ENCODE measurements at regions not wholly inside any gene's neighbourhood (a gene's known extent, or its start where the extent isn't known, plus 50 kb on each side); places are given as distances from the start of the nearest gene placed in this dataset.

- no peak overlapping the region for H3K27ac Mint-ChIP-seq (ENCODE audit: unreplicated experiment)
- no peak for TF ChIP-seq CTCF (IDR thresholded peaks at IDR 0.05)
- no peaks in the 10 kb centered on the region for H3K9me3 Mint-ChIP-seq (ENCODE audit: unreplicated experiment)
- no peaks in the 10 kb centered on the region for H3K27me3 Mint-ChIP-seq (ENCODE audit: unreplicated experiment)
- H3K4me1 Mint-ChIP-seq (ENCODE audit: unreplicated experiment), result peaks cover 5% of the 10 kb centered on the region
- no peak overlapping the region for H3K4me3 Mint-ChIP-seq (ENCODE audit: unreplicated experiment)
- no peaks in the 10 kb centered on the region for H3K36me3 Mint-ChIP-seq (ENCODE audit: unreplicated experiment)
- DNase-seq (ENCODE audit: extremely low spot score, unreplicated experiment), result no peak
Measured at GRCh38 chr3:159169828-159170227, 368.0 kb downstream of the MFSD1 start.

GRCh38 chr3:159170436-159171003 is 368.7 kb downstream of the MFSD1 start:
- no peak for DNase-seq (ENCODE audit: extremely low spot score, unreplicated experiment)
- no peaks in the 10 kb centered on the region for H3K36me3 Mint-ChIP-seq (ENCODE audit: unreplicated experiment)
- H3K4me1 Mint-ChIP-seq (ENCODE audit: unreplicated experiment), result peaks cover 5% of the 10 kb centered on the region
- H3K27ac Mint-ChIP-seq (ENCODE audit: unreplicated experiment), result no peak overlapping the region
- no peak for TF ChIP-seq CTCF (IDR thresholded peaks at IDR 0.05)
- H3K9me3 Mint-ChIP-seq (ENCODE audit: unreplicated experiment), result no peaks in the 10 kb centered on the region
- no peak overlapping the region for H3K4me3 Mint-ChIP-seq (ENCODE audit: unreplicated experiment)
- H3K27me3 Mint-ChIP-seq (ENCODE audit: unreplicated experiment), result no peaks in the 10 kb centered on the region

GRCh38 chr3:159171333-159171732 is 369.5 kb downstream of the MFSD1 start:
- peaks cover 5% of the 10 kb centered on the region for H3K4me1 Mint-ChIP-seq (ENCODE audit: unreplicated experiment)
- no peaks in the 10 kb centered on the region for H3K27me3 Mint-ChIP-seq (ENCODE audit: unreplicated experiment)
- H3K36me3 Mint-ChIP-seq (ENCODE audit: unreplicated experiment), result no peaks in the 10 kb centered on the region
- no peak overlapping the region for H3K4me3 Mint-ChIP-seq (ENCODE audit: unreplicated experiment)
- no peak for DNase-seq (ENCODE audit: extremely low spot score, unreplicated experiment)
- H3K27ac Mint-ChIP-seq (ENCODE audit: unreplicated experiment), result no peak overlapping the region
- TF ChIP-seq CTCF (IDR thresholded peaks at IDR 0.05), result no peak
- no peaks in the 10 kb centered on the region for H3K9me3 Mint-ChIP-seq (ENCODE audit: unreplicated experiment)

GRCh38 chr3:159172473-159172872 is 370.6 kb downstream of the MFSD1 start:
- peaks cover 5% of the 10 kb centered on the region for H3K4me1 Mint-ChIP-seq (ENCODE audit: unreplicated experiment)
- DNase-seq (ENCODE audit: extremely low spot score, unreplicated experiment), result no peak
- no peak for TF ChIP-seq CTCF (IDR thresholded peaks at IDR 0.05)
- no peaks in the 10 kb centered on the region for H3K36me3 Mint-ChIP-seq (ENCODE audit: unreplicated experiment)
- H3K4me3 Mint-ChIP-seq (ENCODE audit: unreplicated experiment), result no peak overlapping the region
- H3K27ac Mint-ChIP-seq (ENCODE audit: unreplicated experiment), result no peak overlapping the region
- no peaks in the 10 kb centered on the region for H3K27me3 Mint-ChIP-seq (ENCODE audit: unreplicated experiment)
- no peaks in the 10 kb centered on the region for H3K9me3 Mint-ChIP-seq (ENCODE audit: unreplicated experiment)

GRCh38 chr3:159174715-159175692 is 373.1 kb downstream of the MFSD1 start:
- no peaks in the 10 kb centered on the region for H3K36me3 Mint-ChIP-seq (ENCODE audit: unreplicated experiment)
- no peak for TF ChIP-seq CTCF (IDR thresholded peaks at IDR 0.05)
- H3K4me3 Mint-ChIP-seq (ENCODE audit: unreplicated experiment), result no peak overlapping the region
- H3K4me1 Mint-ChIP-seq (ENCODE audit: unreplicated experiment), result peaks cover 4% of the 10 kb centered on the region
- H3K27ac Mint-ChIP-seq (ENCODE audit: unreplicated experiment), result no peak overlapping the region
- no peaks in the 10 kb centered on the region for H3K27me3 Mint-ChIP-seq (ENCODE audit: unreplicated experiment)
- H3K9me3 Mint-ChIP-seq (ENCODE audit: unreplicated experiment), result no peaks in the 10 kb centered on the region
- no peak for DNase-seq (ENCODE audit: extremely low spot score, unreplicated experiment)
